ENCODE measurements at regions not wholly inside any gene's neighbourhood (a gene's known extent, or its start where the extent isn't known, plus 50 kb on each side); places are given as distances from the start of the nearest gene placed in this dataset.
"Not testable (repeated sequence)": the region's sequence is repeated elsewhere in the genome, so short reads cannot be mapped to it uniquely, and the experiment has no call there.

- TF ChIP-seq POLR2A, CTCF (IDR thresholded peaks at IDR 0.05): not testable (repeated sequence)
Observed at GRCh38 chr6:6877792-6878191, 230.0 kb upstream of the RREB1 start.

Data from uterus (tissue), 2 donors.